Stimulated activated CD8-positive, alpha-beta memory T cell treated with anti-CD3 and anti-CD28 coated beads, Interleukin-12 subunit alpha, Interleukin-12 subunit beta, amount 100 ng/mL, for 4 hours (primary cell): ENCODE measurements at regions not wholly inside any gene's neighbourhood (a gene's known extent, or its start where the extent isn't known, plus 50 kb on each side); places are given as distances from the start of the nearest gene placed in this dataset.

Experiments
- DNase-seq: peaks from one replicate; pipeline ENCODE4 v3.0.0-alpha.2; 2020; ENCODE audit warnings: low read depth

DNA sequence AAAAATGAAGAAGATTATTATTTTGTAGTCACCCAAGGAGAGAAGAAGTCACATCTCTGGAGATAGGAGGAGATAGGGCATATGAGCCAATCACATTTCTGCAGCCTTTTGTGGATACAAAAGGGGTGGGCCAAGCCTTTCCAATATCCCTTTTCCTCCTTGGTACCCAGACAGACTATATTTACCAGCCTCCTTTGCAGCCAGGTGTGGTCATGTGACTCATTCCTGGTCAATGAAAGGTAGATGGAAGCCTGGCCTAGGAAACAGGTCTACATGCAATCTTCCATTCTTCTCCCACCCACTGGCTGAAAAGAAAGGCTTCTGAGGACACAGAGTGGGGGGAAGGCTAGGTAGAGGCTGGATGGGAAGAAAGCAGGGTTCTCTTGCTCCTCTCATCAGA lies 58.1 kb upstream of the ERG start:
- no peak for DNase-seq

DNA sequence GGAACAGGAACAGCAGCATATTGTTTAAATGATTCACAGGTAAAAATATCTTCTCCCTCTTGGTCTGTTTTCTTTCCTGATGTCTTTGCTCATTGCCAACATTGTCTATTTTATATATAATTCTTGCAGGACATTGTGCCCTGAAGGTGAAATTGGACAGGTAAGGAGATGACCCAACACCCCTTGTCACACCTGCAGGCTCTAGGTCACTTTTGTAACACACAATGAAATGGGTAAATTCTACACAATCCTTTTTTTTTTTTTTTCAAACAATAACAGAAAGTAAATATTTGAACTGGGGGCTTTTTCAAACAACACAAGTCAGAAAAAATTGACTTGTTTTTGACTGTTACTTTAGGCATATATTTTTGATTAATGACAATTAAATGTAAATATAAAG lies 62.9 kb upstream of the ERG start:
- no peak for DNase-seq

- DNase-seq, result no peak
Observed at GRCh38 chr21:38561613-38562581, 63.6 kb upstream of the ERG start.

DNA sequence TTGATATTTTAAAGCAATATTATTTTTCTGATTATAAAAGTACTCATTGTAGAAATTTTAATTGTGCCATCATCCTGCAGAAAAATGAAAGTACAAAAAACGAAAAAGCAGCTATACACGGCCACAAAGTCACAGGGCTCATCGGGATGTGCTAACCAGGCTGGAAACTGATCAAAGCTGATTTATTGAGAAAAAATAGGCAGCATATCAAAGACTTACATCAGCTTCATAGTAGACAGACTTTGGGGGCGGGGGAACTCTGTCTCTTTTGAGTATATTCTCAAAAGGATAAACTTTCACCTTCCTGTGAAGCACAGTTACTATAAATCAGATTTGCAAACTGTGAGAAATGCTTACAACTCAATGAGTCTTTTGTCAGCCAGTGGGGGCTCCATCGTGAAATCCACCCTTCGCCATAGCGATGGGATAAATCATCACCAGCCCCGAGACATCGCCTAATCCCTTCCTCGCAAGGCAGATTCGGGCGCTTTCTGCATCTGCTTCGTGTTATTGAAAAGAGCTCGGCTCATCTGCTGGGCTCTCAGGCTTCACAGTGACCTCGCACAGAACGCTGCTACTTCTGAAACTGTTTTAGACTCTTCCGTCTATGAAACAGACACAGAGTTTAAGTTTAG lies 69.2 kb upstream of the ERG start:
- DNase-seq, result no peak

DNA sequence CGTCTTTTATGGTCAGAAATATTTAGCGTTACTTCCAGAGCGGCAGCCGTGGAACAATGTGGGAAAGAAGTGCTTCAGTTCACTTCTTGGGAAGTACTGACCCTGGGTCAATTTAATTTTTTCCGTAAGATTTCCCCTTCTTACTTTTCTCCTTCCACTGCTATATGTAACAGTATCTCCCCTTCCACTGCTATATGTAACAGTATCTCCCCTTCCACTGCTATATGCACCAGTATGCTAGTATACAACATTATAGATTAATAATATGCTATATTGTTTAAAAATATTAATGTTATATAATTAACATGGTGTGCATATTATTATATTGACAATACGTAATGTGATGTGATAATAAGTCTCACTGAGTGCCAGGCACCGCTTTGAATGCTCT lies 69.7 kb upstream of the ERG start:
- no peak for DNase-seq

DNA sequence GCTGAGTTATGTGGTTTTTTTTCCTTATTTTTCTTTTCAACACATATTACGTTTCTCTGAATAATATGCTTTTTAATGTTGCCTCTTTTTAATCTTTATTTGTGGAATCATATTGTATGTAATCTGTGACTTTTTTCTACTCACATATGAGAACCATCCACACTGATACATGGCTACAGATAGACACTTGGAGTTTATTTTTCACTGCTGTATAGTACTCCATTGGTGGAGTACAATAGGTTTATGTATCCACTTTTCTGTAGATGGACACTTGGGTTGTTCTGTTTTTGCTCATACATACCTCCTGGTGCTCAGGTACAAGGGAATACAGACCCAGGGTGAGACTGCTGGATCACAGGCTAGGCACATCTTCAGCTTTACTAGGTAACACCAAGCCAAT lies 71.5 kb upstream of the ERG start:
- DNase-seq, result no peak

DNA sequence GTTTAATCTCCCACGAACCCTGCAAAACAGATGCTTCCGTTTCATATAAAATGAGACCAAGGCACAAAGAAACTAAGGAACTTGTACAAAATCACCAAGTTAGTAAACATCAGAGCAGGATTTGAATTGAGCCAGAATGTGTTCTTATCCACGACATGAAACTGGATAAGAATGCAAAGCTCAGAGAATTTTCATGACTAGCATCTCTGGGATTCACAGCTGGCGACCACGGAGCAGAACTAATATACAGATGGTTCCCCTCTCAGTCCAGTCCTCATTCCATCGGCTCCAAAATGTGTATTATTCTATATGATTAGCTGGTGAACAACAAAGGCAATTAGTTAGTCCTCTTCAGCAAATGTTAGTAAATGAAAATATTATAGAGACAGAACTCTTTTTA lies 72.3 kb upstream of the ERG start:
- DNase-seq, result no peak

DNA sequence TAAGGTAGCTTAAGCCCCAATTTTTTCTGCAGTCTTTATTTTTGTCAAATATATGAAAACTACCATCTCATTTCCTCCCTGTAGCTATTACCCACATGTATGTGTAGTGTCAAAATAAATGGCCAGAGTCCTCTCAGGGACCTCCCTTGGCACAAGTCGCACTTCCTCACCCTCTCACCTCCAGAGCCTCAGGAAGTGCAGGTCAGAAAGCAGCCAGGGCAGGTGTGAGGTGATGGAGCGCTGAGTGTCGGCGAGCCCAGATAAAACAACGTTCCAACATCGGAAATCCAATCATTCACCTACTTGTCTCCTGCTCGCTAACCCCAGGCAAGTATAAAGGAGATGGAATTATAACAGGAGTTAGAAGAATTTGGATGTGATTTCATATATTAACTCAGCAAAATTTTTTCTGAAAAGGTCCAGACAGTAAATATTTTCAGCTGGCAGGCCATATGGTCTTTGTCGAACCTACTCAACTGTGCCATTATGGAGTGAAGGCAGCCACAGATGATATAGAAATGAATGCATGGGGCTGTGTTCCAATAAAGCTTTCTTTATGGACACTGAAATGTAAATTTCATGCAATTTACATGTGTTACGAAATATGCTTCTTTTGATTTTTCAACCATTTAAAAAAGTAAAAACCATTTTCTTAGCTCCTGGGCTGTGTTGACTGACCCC lies 76.8 kb upstream of the ERG start:
- DNase-seq, result no peak

- no peak for DNase-seq
Observed at GRCh38 chr21:38577887-38578286, 79.6 kb upstream of the ERG start.

GRCh38 chr21:38590449-38591217 lies 92.4 kb upstream of the ERG start:
- no peak for DNase-seq

- no peak for DNase-seq
Observed at GRCh38 chr21:38591218-38591537, 92.9 kb upstream of the ERG start.

GRCh38 chr21:38596264-38597042 lies 98.2 kb upstream of the ERG start:
- no peak for DNase-seq

DNA sequence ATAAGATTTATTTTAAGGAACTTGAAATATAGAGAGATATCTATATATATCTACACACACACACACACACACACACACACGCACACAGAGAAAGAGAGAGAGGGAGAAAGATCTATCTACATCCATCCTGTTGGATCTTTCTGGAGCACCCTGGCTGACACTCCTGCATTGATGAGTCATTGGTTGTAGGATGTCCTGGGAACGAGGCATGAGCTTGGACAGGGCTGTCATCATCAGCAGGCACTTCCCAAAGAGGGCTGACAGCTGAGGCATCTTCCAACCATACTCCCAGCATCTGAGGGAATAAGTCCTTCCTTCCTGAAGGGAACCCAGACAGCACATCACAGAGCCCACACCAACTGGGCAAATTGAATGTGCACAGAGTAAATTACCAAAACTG lies 99.1 kb upstream of the ERG start:
- no peak for DNase-seq

- DNase-seq, result no peak
Observed at GRCh38 chr21:38598413-38598812, 100.1 kb upstream of the ERG start.

- no peak for DNase-seq
Observed at GRCh38 chr21:38599381-38599975, 101.2 kb upstream of the ERG start.

- no peak for DNase-seq
Observed at GRCh38 chr21:38600106-38600505, 101.8 kb upstream of the ERG start.

- no peak for DNase-seq
Observed at GRCh38 chr21:38605236-38605635, 107.0 kb upstream of the ERG start.

DNA sequence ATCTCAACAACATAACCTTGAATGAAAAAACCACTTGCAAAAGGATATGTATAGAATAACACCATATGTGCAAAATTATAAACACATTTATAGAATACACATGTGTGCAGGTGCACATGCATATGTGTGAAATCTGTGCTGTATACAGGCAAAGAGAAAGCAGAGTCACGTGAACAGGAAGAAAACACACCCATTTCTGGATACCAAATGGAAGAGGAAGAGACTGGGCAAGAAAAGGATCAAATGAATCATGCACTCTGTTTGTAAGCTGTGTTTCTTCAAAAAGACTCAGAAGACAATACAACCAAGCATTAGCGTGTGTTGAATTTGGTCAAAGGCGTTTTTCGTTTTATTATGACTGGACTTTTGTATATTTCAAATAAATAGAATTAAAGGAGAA lies 111.3 kb upstream of the ERG start:
- no peak for DNase-seq

- no peak for DNase-seq
Observed at GRCh38 chr21:38610623-38611251, 112.5 kb upstream of the ERG start.

DNA sequence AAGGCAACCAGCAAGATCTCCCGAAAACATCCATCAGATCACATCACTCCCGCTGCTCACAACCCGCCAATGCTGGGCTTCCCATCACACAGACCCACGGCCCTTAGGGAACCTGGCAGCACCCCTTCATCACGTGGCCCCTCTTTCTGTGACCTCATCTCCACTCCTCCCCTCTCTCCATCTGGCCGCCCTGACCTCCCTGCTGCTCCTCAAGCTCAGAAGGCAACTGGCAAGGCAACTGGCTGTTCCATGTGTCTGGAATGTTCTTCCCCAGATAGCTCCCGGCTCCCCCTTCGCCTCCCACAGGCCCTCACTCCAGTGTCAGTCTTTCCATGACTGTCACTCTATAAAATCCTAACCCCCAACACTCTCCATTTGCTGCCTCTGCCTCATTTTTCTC lies 113.0 kb upstream of the ERG start:
- DNase-seq, result no peak

DNA sequence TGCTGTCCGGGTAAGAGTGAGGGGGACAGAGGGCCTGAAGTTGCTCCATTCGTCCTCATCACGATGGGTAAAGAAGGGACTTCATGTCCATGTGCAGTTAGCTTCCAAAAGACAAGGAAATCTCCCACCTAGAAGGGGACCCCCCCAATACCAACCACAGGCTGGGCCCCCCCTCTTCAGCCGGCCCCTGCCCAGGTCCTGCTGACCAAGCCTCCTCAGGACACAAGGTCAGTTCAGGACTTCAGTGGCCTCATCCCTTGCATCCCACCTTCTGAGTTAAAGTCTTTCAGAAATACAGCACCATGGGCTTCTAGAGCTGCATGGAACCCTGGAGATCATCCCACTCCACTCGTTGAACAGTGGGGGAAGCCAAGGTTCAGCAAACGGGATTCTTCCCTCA lies 115.4 kb upstream of the ERG start:
- no peak for DNase-seq
